ENCODE measurements at regions not wholly inside any gene's neighbourhood (a gene's known extent, or its start where the extent isn't known, plus 50 kb on each side); places are given as distances from the start of the nearest gene placed in this dataset.
"Not testable (repeated sequence)": the region's sequence is repeated elsewhere in the genome, so short reads cannot be mapped to it uniquely, and the experiment has no call there.

DNA sequence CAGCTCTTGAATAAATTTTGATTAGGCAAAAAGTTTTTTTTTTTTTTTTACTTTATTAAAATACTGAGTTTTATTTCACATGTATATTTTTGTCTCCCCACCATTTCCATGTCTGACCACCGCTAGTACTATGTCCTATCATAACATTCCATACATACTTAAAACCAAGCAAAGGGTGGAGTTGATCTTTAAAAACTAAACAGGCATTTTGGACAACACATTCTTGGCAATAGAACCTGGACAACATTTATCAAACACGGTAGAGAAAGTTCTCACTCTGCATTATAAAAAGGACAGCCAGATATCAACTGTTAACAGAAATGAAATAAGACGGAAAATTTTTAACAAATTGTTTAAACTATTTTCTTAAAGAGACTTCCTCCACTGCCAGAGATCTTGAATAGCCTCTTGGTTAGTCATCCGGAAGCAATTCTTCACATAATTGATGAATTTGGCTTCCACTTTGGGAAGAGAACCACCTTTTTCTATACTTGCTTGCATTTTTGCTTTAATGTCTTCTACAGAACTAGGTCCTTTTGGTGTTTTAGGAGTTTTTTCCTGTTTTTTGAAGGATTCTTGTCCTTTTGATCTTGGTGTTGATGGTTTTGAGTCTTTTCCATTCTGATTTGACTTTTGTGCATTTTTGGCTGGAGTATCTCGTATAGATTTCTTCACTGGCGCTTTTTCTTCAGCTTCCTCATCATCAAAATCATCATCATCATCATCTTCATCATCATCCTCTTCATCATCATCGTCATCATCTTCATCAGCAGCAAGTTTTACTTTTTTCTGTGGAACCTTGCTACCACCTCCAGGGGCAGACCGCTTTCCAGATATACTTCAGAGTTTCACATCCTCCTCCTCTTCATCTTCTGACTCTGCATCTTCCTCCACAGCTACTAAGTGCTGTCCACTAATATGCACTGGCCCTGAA is 58.7 kb downstream of the POU5F2 start:
- ATAC-seq (ENCODE audit: low read depth); intact Hi-C loops (cut with micrococcal nuclease); H3K36me3 ChIP-seq (replicated peaks in 1 of 2; ENCODE audit: control extremely low read depth in 1 of 2, control insufficient read depth in 1 of 2, extremely low read depth in 1 of 2, insufficient read depth in 2 of 2, low read length in 1 of 2); H3K27me3 ChIP-seq (replicated peaks in 1 of 4; ENCODE audit: control extremely low read depth in 1 of 4, control insufficient read depth in 3 of 4, insufficient read depth in 4 of 4, low read length in 3 of 4); H3K27ac ChIP-seq (ENCODE audit: low read length in 2 of 2); CTCF ChIA-PET; H4K20me1 ChIP-seq (ENCODE audit: control insufficient read depth, insufficient read depth, low read length, poor library complexity, severe bottlenecking); DNase-seq; H3K27ac Mint-ChIP-seq; H2AFZ ChIP-seq (ENCODE audit: insufficient read depth, low read depth, low read length, poor library complexity, severe bottlenecking); H3K4me3 ChIP-seq (ENCODE audit: control extremely low read depth in 1 of 5, extremely low read depth in 1 of 5, insufficient read depth in 1 of 5, low read depth in 2 of 5, low read length in 4 of 5); H3K79me2 ChIP-seq (ENCODE audit: control insufficient read depth, insufficient read depth, low read length); H3K9me3 Mint-ChIP-seq (ENCODE audit: insufficient read depth); H3K9me3 ChIP-seq (ENCODE audit: control extremely low read depth in 1 of 3, control insufficient read depth in 2 of 3, insufficient read depth in 1 of 3, low read length in 2 of 3); POLR2A ChIA-PET; H3K4me1 Mint-ChIP-seq; H3K27me3 Mint-ChIP-seq; H3K4me3 Mint-ChIP-seq; H3K4me1 ChIP-seq (ENCODE audit: control insufficient read depth in 2 of 2, insufficient read depth in 2 of 2, low read length in 2 of 2); H3K9ac ChIP-seq (ENCODE audit: low read length); H3K4me2 ChIP-seq (replicated peaks; ENCODE audit: low read depth, low read length, poor library complexity, severe bottlenecking): not testable (repeated sequence)
- WGBS (ENCODE audit: insufficient coverage), result 92% methylated on average over 3 of the region's 8 CpGs

GRCh38 chr5:93681432-93681831 is 60.0 kb downstream of the POU5F2 start:
- Histone ChIP-seq H3K4me3 (ENCODE audit: control extremely low read depth in 1 of 5, extremely low read depth in 1 of 5, insufficient read depth in 1 of 5, low read depth in 2 of 5, low read length in 4 of 5) (no peak overlapping the region), H3K9ac (ENCODE audit: low read length) (no peak overlapping the region), H3K27me3 (replicated peaks in 1 of 4; ENCODE audit: control extremely low read depth in 1 of 4, control insufficient read depth in 3 of 4, insufficient read depth in 4 of 4, low read length in 3 of 4) (no peaks in the 10 kb centered on the region), H3K36me3 (replicated peaks in 1 of 2; ENCODE audit: control extremely low read depth in 1 of 2, control insufficient read depth in 1 of 2, extremely low read depth in 1 of 2, insufficient read depth in 2 of 2, low read length in 1 of 2) (no peaks in the 10 kb centered on the region), H3K4me1 (ENCODE audit: control insufficient read depth in 2 of 2, insufficient read depth in 2 of 2, low read length in 2 of 2) (no peaks in the 10 kb centered on the region), H3K27ac (ENCODE audit: low read length in 2 of 2) (no peak overlapping the region), H3K4me2 (replicated peaks; ENCODE audit: low read depth, low read length, poor library complexity, severe bottlenecking) (no peak overlapping the region), H4K20me1 (ENCODE audit: control insufficient read depth, insufficient read depth, low read length, poor library complexity, severe bottlenecking) (no peaks in the 10 kb centered on the region), H3K9me3 (ENCODE audit: control extremely low read depth in 1 of 3, control insufficient read depth in 2 of 3, insufficient read depth in 1 of 3, low read length in 2 of 3) (peaks cover 0 to 14% (median 0%) of the 10 kb centered on the region in 3 donors), H2AFZ (ENCODE audit: insufficient read depth, low read depth, low read length, poor library complexity, severe bottlenecking) (no peak overlapping the region), H3K79me2 (ENCODE audit: control insufficient read depth, insufficient read depth, low read length) (no peaks in the 10 kb centered on the region)
- Mint-ChIP-seq H3K27me3 (no peaks in the 10 kb centered on the region), H3K4me1 (peaks cover 5% of the 10 kb centered on the region), H3K4me3 (no peak overlapping the region), H3K27ac (no peak overlapping the region), H3K9me3 (ENCODE audit: insufficient read depth) (no peaks in the 10 kb centered on the region)
- POLR2A ChIA-PET, result no interaction called here
- DNase-seq, result no peak
- no peak for ATAC-seq (ENCODE audit: low read depth)
- intact Hi-C loops (cut with micrococcal nuclease), result no loop called here
- 100% methylated on average over 1 of the region's 3 CpGs for whole genome bisulfite sequencing (ENCODE audit: insufficient coverage)
- CTCF ChIA-PET, result no interaction called here
- no peak for TF ChIP-seq EZH2 (IDR thresholded peaks at IDR 0.05; ENCODE audit: borderline replicate concordance, insufficient read depth, low read depth, low read length, poor library complexity, severe bottlenecking)
- TF ChIP-seq, protein P1, sequence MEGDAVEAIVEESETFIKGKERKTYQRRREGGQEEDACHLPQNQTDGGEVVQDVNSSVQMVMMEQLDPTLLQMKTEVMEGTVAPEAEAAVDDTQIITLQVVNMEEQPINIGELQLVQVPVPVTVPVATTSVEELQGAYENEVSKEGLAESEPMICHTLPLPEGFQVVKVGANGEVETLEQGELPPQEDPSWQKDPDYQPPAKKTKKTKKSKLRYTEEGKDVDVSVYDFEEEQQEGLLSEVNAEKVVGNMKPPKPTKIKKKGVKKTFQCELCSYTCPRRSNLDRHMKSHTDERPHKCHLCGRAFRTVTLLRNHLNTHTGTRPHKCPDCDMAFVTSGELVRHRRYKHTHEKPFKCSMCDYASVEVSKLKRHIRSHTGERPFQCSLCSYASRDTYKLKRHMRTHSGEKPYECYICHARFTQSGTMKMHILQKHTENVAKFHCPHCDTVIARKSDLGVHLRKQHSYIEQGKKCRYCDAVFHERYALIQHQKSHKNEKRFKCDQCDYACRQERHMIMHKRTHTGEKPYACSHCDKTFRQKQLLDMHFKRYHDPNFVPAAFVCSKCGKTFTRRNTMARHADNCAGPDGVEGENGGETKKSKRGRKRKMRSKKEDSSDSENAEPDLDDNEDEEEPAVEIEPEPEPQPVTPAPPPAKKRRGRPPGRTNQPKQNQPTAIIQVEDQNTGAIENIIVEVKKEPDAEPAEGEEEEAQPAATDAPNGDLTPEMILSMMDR (IDR thresholded peaks at IDR 0.05), result no peak

All from B cell (primary cell).